ENCODE measurements at regions not wholly inside any gene's neighbourhood (a gene's known extent, or its start where the extent isn't known, plus 50 kb on each side); places are given as distances from the start of the nearest gene placed in this dataset.

DNA sequence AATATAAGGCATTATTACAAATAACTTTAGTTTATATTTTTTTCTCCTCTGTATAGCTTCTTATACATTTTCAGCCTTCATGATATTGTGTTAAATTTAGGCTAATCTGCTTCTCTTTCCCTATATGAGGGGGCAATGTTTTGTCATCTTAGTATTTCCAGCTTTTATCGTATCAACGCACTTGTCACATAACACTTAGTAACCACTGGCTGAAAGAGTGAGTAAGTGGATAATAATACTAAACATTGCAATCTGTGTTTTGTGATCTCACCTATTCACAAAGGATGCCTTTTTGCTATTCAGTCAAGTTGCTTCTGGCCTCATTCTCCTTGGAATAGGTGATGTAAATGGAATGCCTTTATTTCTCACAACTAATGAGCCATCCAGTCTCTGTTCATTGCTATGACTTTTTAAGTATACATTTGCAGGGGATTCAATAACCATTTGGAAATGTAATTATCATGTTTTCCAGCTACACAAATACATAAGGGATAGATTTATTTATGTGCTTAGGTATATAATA is 260.9 kb downstream of the BMP4 start:
- Histone ChIP-seq H3K36me3 (ENCODE audit: insufficient read depth, low read length) (no peaks in the 10 kb centered on the region), H3K4me2 (ENCODE audit: low read length) (no peak overlapping the region), H3K27ac (ENCODE audit: low read depth, low read length, poor library complexity, severe bottlenecking) (no peak overlapping the region), H3K79me2 (ENCODE audit: insufficient read depth, low read length) (no peaks in the 10 kb centered on the region), H3K4me1 (ENCODE audit: insufficient read depth, low read length, severe bottlenecking) (no peaks in the 10 kb centered on the region), H3K27me3 (ENCODE audit: insufficient read depth, low read length) (no peaks in the 10 kb centered on the region), H3K9me2 (ENCODE audit: low read depth, low read length) (no peaks in the 10 kb centered on the region), H3K9ac (ENCODE audit: low read length) (no peak overlapping the region), H4K20me1 (ENCODE audit: insufficient read depth, low read length) (no peaks in the 10 kb centered on the region), H3K9me3 (ENCODE audit: low read length) (no peaks in the 10 kb centered on the region), H3K4me3 (ENCODE audit: low read depth, low read length, poor library complexity, severe bottlenecking) (no peak overlapping the region), H3F3A (ENCODE audit: insufficient read depth, low read length) (no peaks in the 10 kb centered on the region), H2AFZ (ENCODE audit: low read length) (no peak overlapping the region)
- TF ChIP-seq, protein P1, sequence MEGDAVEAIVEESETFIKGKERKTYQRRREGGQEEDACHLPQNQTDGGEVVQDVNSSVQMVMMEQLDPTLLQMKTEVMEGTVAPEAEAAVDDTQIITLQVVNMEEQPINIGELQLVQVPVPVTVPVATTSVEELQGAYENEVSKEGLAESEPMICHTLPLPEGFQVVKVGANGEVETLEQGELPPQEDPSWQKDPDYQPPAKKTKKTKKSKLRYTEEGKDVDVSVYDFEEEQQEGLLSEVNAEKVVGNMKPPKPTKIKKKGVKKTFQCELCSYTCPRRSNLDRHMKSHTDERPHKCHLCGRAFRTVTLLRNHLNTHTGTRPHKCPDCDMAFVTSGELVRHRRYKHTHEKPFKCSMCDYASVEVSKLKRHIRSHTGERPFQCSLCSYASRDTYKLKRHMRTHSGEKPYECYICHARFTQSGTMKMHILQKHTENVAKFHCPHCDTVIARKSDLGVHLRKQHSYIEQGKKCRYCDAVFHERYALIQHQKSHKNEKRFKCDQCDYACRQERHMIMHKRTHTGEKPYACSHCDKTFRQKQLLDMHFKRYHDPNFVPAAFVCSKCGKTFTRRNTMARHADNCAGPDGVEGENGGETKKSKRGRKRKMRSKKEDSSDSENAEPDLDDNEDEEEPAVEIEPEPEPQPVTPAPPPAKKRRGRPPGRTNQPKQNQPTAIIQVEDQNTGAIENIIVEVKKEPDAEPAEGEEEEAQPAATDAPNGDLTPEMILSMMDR (IDR thresholded peaks at IDR 0.05; ENCODE audit: low read length): no peak
- no peak for TF ChIP-seq EZH2 (IDR thresholded peaks at IDR 0.05; ENCODE audit: borderline replicate concordance, low read length)

DNA sequence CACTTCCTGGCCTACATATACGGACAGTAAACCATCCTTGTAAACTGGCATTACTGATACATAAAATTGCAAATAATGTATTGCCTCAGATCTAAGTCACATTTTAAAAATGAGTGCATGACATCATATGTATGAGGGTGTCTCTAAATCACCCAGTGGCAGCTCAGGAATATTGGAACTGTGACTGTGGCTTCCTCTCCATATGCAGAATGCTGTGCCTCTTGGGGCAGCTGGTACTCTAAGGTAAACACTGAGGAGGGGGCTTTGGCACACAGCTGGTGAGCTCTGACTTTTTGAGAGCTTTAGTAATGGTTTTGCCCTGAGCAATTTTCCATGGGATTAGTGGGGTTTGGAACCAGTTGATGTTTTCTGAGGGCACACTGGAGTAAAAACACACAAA is 263.7 kb downstream of the BMP4 start:
- H3K4me3 ChIP-seq (ENCODE audit: low read depth, low read length, poor library complexity, severe bottlenecking): no peak overlapping the region
- H3K4me2 ChIP-seq (ENCODE audit: low read length): no peak overlapping the region
- H4K20me1 ChIP-seq (ENCODE audit: insufficient read depth, low read length): no peaks in the 10 kb centered on the region
- H3K27me3 ChIP-seq (ENCODE audit: insufficient read depth, low read length): no peaks in the 10 kb centered on the region
- H3K9me3 ChIP-seq (ENCODE audit: low read length): no peaks in the 10 kb centered on the region
- no peaks in the 10 kb centered on the region for H3F3A ChIP-seq (ENCODE audit: insufficient read depth, low read length)
- no peaks in the 10 kb centered on the region for H3K9me2 ChIP-seq (ENCODE audit: low read depth, low read length)
- no peaks in the 10 kb centered on the region for H3K4me1 ChIP-seq (ENCODE audit: insufficient read depth, low read length, severe bottlenecking)
- H3K79me2 ChIP-seq (ENCODE audit: insufficient read depth, low read length): no peaks in the 10 kb centered on the region
- no peaks in the 10 kb centered on the region for H3K36me3 ChIP-seq (ENCODE audit: insufficient read depth, low read length)
- TF ChIP-seq, protein P1 (IDR thresholded peaks at IDR 0.05; ENCODE audit: low read length): no peak
- TF ChIP-seq EZH2 (IDR thresholded peaks at IDR 0.05; ENCODE audit: borderline replicate concordance, low read length): no peak
- H3K27ac ChIP-seq (ENCODE audit: low read depth, low read length, poor library complexity, severe bottlenecking): no peak overlapping the region
- no peak overlapping the region for H3K9ac ChIP-seq (ENCODE audit: low read length)
- H2AFZ ChIP-seq (ENCODE audit: low read length): no peak overlapping the region

DNA sequence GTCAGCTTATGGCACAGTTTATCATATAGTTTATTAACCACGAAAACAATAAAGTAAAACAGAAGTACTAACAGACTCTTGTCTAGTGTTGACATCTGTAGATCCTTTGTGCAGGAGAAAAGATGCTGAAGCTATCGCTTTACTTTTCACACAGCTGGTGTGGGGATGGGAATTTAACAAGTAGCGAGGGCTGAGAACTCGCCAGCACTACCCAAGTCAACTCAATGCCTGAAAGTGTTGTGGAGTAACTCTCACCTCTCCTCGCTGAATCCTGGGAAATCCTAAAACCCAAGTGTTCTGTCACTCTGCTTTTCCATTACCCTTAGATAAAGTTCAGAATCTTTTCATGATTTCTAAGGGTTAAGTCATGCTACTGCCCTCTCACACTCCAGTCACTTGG is 264.2 kb downstream of the BMP4 start:
- Histone ChIP-seq H3K27ac (ENCODE audit: low read depth, low read length, poor library complexity, severe bottlenecking) (no peak overlapping the region), H3K9me3 (ENCODE audit: low read length) (no peaks in the 10 kb centered on the region), H4K20me1 (ENCODE audit: insufficient read depth, low read length) (no peaks in the 10 kb centered on the region), H3K27me3 (ENCODE audit: insufficient read depth, low read length) (no peaks in the 10 kb centered on the region), H3F3A (ENCODE audit: insufficient read depth, low read length) (no peaks in the 10 kb centered on the region), H3K36me3 (ENCODE audit: insufficient read depth, low read length) (no peaks in the 10 kb centered on the region), H3K9ac (ENCODE audit: low read length) (no peak overlapping the region), H3K79me2 (ENCODE audit: insufficient read depth, low read length) (no peaks in the 10 kb centered on the region), H3K4me2 (ENCODE audit: low read length) (no peak overlapping the region), H3K4me1 (ENCODE audit: insufficient read depth, low read length, severe bottlenecking) (no peaks in the 10 kb centered on the region), H3K9me2 (ENCODE audit: low read depth, low read length) (no peaks in the 10 kb centered on the region), H3K4me3 (ENCODE audit: low read depth, low read length, poor library complexity, severe bottlenecking) (no peak overlapping the region), H2AFZ (ENCODE audit: low read length) (no peak overlapping the region)
- TF ChIP-seq EZH2 (IDR thresholded peaks at IDR 0.05; ENCODE audit: borderline replicate concordance, low read length): no peak
- TF ChIP-seq, protein P1 (IDR thresholded peaks at IDR 0.05; ENCODE audit: low read length): no peak
